ENCODE measurements at regions not wholly inside any gene's neighbourhood (a gene's known extent, or its start where the extent isn't known, plus 50 kb on each side); places are given as distances from the start of the nearest gene placed in this dataset.

DNA sequence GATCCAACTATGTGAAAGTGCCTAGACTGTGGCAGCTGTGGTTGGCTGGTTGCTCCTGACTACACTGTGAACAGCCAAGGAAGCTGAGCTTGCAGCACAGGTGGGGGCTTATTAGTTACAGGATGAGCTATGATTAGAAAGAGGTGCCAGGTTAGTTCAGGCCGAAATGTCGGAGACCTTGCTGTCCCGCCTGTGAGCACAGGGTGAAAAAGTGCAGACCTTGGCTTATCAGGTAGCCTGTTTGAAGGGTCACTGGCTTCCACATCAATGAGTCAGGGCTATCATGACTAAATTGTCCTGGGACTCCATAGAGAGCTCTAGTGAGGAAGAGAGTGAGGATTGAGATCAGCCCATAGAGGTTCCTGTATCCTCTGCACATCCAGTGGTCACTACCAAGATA is 114.3 kb upstream of the PLPPR1 start:
- H3K4me3 ChIP-seq (ENCODE audit: low read depth, low read length): no peak overlapping the region
- CTCF ChIA-PET: no interaction called here

DNA sequence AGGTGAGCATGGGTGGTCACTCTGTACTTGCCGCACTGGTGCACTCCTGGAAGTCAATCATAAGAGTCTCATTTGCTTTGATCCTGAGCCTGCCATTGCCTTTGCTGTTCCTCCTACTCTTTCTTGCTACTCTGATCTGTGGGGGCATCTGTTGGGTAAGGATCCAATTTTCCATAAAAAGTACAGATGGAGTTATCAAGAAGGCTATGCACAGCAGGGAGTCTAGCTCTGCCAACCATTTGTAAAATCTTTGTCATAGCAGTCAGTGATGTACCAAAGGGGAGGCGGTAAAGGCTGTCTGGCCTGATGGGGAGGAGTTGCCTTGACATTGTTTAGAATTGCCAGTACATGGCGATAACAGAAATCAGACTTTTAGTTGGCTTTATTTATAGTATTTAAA is 109.0 kb upstream of the PLPPR1 start:
- ChIA-PET CTCF (no interaction called here), POLR2A (no interaction called here)
- DNase-seq (ENCODE audit: low read depth, low spot score): no peak
- H3K4me3 ChIP-seq (ENCODE audit: low read depth, low read length): no peak overlapping the region
- TF ChIP-seq, protein P1, sequence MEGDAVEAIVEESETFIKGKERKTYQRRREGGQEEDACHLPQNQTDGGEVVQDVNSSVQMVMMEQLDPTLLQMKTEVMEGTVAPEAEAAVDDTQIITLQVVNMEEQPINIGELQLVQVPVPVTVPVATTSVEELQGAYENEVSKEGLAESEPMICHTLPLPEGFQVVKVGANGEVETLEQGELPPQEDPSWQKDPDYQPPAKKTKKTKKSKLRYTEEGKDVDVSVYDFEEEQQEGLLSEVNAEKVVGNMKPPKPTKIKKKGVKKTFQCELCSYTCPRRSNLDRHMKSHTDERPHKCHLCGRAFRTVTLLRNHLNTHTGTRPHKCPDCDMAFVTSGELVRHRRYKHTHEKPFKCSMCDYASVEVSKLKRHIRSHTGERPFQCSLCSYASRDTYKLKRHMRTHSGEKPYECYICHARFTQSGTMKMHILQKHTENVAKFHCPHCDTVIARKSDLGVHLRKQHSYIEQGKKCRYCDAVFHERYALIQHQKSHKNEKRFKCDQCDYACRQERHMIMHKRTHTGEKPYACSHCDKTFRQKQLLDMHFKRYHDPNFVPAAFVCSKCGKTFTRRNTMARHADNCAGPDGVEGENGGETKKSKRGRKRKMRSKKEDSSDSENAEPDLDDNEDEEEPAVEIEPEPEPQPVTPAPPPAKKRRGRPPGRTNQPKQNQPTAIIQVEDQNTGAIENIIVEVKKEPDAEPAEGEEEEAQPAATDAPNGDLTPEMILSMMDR (IDR thresholded peaks at IDR 0.05; ENCODE audit: insufficient read depth, low read length, missing control alignments): no peak

More for the DNA sequence above, 114.3 kb upstream of the PLPPR1 start:
- DNase-seq (ENCODE audit: low read depth, low spot score): no peak
- POLR2A ChIA-PET: no interaction called here
- TF ChIP-seq, protein P1 (IDR thresholded peaks at IDR 0.05; ENCODE audit: insufficient read depth, low read length, missing control alignments): no peak

DNA sequence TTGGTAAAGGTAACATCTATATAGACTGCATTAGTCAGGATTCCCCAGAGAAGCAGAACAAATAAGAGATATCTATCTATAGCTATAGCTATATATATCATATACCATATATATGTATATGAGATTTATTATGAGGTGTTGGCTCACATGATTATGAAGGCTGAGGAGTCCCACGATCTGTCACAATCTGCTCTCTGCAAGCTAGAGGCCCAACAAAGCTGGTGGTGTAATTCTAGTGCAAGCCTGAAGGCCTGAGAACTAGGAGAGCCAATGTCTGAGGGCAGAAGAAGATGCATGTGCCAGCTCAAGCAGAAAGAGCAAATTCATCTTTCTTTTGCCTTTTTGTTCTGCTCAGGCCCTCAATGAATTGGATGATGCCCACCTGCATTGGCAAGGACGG is 102.2 kb upstream of the PLPPR1 start:
- ChIA-PET POLR2A (no interaction called here), CTCF (no interaction called here)
- TF ChIP-seq, protein P1 (IDR thresholded peaks at IDR 0.05; ENCODE audit: insufficient read depth, low read length, missing control alignments): no peak
- H3K4me3 ChIP-seq (ENCODE audit: low read depth, low read length): no peak overlapping the region
- no peak for DNase-seq (ENCODE audit: low read depth, low spot score)

DNA sequence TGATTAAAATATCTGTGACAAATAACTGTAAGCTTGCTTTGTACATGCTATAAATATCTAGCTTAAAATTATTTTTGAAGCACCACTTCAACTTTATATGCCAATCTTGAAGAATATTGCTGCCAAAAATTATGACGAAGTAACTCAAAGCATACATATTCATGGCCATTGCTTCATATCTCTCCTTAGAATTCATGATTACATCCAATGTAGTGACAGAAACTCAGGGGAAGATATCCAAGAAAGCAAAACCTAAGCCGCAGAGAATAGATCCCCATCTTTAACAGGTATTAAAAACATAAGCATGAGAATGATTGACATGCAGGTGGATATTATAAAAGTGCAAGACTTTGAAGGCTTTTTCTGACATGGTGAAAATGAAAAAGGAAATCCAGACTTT is 100.8 kb upstream of the PLPPR1 start:
- H3K4me3 ChIP-seq (ENCODE audit: low read depth, low read length): no peak overlapping the region
- DNase-seq (ENCODE audit: low read depth, low spot score): no peak
- CTCF ChIA-PET: no interaction called here
- TF ChIP-seq, protein P1 (IDR thresholded peaks at IDR 0.05; ENCODE audit: insufficient read depth, low read length, missing control alignments): no peak
- POLR2A ChIA-PET: no interaction called here

DNA sequence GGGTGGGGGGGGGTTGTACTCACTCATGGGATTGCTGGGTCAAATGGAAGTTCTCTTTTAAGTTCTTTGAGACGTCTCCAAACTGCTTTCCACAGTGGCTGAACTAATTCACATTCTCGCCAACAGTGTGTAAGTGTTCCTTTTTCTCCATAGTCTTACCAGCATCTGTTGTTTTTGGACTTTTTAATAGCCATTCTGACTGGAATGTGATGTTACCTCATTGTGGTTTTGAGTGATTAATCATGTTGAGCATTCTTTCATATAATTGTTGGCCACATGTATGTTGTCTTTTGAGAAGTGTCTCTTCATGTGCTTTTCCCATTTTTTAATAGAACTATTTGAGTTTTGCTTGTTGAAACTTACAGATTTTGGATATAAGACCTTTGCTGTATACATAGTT is 94.9 kb upstream of the PLPPR1 start:
- TF ChIP-seq, protein P1 (IDR thresholded peaks at IDR 0.05; ENCODE audit: insufficient read depth, low read length, missing control alignments): no peak
- DNase-seq (ENCODE audit: low read depth, low spot score): peak; percentile 2
- H3K4me3 ChIP-seq (ENCODE audit: low read depth, low read length): no peak overlapping the region
- CTCF ChIA-PET: no interaction called here
- POLR2A ChIA-PET: no interaction called here

DNA sequence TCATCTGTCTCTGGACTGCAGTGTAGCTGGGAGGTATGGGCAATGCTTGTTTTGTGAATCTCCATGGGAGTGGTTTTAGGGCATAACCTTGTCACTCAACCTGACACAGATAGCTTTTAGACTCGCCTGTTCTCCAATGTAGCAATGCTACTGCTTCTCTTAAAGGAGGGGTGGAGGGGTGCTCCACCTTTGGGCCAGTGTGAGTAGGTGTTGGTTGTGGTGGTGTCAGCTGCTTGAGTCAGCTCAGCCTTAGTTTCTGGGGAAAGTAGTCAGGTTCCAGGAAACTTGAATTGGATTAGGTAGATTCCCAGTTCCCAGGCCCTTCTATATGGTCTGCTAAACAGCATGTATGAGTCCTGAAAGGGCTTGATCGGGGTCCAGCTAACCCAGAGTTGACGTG is 91.1 kb upstream of the PLPPR1 start:
- no peak for DNase-seq (ENCODE audit: low read depth, low spot score)
- ChIA-PET CTCF (no interaction called here), POLR2A (no interaction called here)
- TF ChIP-seq, protein P1 (IDR thresholded peaks at IDR 0.05; ENCODE audit: insufficient read depth, low read length, missing control alignments): no peak
- H3K4me3 ChIP-seq (ENCODE audit: low read depth, low read length): no peak overlapping the region

Data from AG04449 (cell line).